SHP77 treated with DMSO at 0.1 percent for 48 hours (cell line): ENCODE measurements at regions not wholly inside any gene's neighbourhood (a gene's known extent, or its start where the extent isn't known, plus 50 kb on each side); places are given as distances from the start of the nearest gene placed in this dataset.

Experiments used
- DNase-seq: peaks from one replicate; lab custom pipeline; 2025; lab: John Stamatoyannopoulos, UW

GRCh38 chr3:6512172-6512800 lies 348.6 kb upstream of the GRM7 start:
- DNase-seq, result peak; percentile 98

GRCh38 chr3:6516143-6516542 lies 344.8 kb upstream of the GRM7 start:
- DNase-seq, result no peak

- no peak for DNase-seq
These were observed 344.2 kb upstream of the GRM7 start for GRCh38 chr3:6516694-6517093.

- DNase-seq, result no peak
These were observed 342.1 kb upstream of the GRM7 start for GRCh38 chr3:6518709-6519345.

GRCh38 chr3:6521369-6522113 lies 339.4 kb upstream of the GRM7 start:
- no peak for DNase-seq

GRCh38 chr3:6522191-6522590 lies 338.7 kb upstream of the GRM7 start:
- no peak for DNase-seq

GRCh38 chr3:6523043-6523442 lies 337.9 kb upstream of the GRM7 start:
- no peak for DNase-seq

GRCh38 chr3:6524479-6524878 lies 336.4 kb upstream of the GRM7 start:
- DNase-seq, result no peak

- no peak for DNase-seq
These were observed 334.6 kb upstream of the GRM7 start for GRCh38 chr3:6526321-6526720.

- no peak for DNase-seq
These were observed 334.1 kb upstream of the GRM7 start for GRCh38 chr3:6526861-6527260.

- no peak for DNase-seq
These were observed 332.0 kb upstream of the GRM7 start for GRCh38 chr3:6528951-6529350.

- no peak for DNase-seq
These were observed 329.8 kb upstream of the GRM7 start for GRCh38 chr3:6531153-6531552.

GRCh38 chr3:6532101-6532500 lies 328.8 kb upstream of the GRM7 start:
- no peak for DNase-seq

GRCh38 chr3:6540981-6541380 lies 319.9 kb upstream of the GRM7 start:
- no peak for DNase-seq

GRCh38 chr3:6542795-6543194 lies 318.1 kb upstream of the GRM7 start:
- DNase-seq, result peak; percentile 99

- peak; percentile 57 for DNase-seq
These were observed 311.6 kb upstream of the GRM7 start for GRCh38 chr3:6549296-6549695.

GRCh38 chr3:6551165-6551564 lies 309.8 kb upstream of the GRM7 start:
- no peak for DNase-seq

- DNase-seq, result no peak
These were observed 300.7 kb upstream of the GRM7 start for GRCh38 chr3:6560259-6560658.

- DNase-seq, result no peak
These were observed 293.7 kb upstream of the GRM7 start for GRCh38 chr3:6567241-6567640.

GRCh38 chr3:6568999-6569493 lies 291.9 kb upstream of the GRM7 start:
- DNase-seq, result no peak

GRCh38 chr3:6571448-6571847 lies 289.5 kb upstream of the GRM7 start:
- no peak for DNase-seq

GRCh38 chr3:6577584-6577983 lies 283.3 kb upstream of the GRM7 start:
- no peak for DNase-seq

- no peak for DNase-seq
These were observed 282.4 kb upstream of the GRM7 start for GRCh38 chr3:6578526-6578925.
